Gastroesophageal sphincter (tissue), 3 donors: ENCODE measurements at regions not wholly inside any gene's neighbourhood (a gene's known extent, or its start where the extent isn't known, plus 50 kb on each side); places are given as distances from the start of the nearest gene placed in this dataset.
"Not testable (repeated sequence)": the region's sequence is repeated elsewhere in the genome, so short reads cannot be mapped to it uniquely, and the experiment has no call there.

Experiments
- POLR2A ChIP-seq, 2 donors: fragments of 450-650 bp; IDR thresholded peaks; one replicate each; pipeline ENCODE4 v1.6.1; 2017; ENCODE audit warnings: antibody characterized with exemption in 2 of 2, mild to moderate bottlenecking in 2 of 2, moderate library complexity in 1 of 2
- POLR2AphosphoS5 ChIP-seq: sonication (generic); formaldehyde crosslinking; IDR thresholded peaks from one replicate; pipeline ENCODE4 v1.6.1; 2017; ENCODE audit warnings: antibody characterized with exemption
- TF ChIP-seq, protein P1 (sequence below), 4 experiments: fragments of 200-600 bp in 2 of 4; fragments of 450-650 bp in 2 of 4; sonication (generic) in 1 of 4; IDR thresholded peaks; one replicate each; pipeline ENCODE4 v1.5.1; 2017 to 2019; ENCODE audit warnings: antibody characterized with exemption in 4 of 4, mild to moderate bottlenecking in 2 of 4, moderate library complexity in 2 of 4

DNA sequence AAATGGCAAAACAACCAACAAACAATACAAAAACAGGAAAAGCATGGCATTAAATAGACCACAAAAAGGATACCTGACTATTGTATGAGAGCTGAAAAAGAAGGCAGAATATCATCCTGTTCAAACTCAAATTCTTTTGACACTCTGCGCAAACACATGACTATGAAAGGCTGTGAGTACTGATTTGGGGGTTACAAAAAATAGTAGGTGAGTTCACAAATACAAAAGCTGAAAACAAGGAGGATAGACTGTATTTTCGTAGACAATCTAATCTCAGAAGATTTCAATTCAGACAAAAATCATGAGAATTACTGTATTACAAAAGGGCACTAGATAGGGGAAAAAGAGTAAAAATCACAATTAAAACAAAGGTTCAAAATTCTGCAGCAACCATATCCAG, 142.6 kb upstream of the C1QTNF3 start:
- TF ChIP-seq, protein P1, sequence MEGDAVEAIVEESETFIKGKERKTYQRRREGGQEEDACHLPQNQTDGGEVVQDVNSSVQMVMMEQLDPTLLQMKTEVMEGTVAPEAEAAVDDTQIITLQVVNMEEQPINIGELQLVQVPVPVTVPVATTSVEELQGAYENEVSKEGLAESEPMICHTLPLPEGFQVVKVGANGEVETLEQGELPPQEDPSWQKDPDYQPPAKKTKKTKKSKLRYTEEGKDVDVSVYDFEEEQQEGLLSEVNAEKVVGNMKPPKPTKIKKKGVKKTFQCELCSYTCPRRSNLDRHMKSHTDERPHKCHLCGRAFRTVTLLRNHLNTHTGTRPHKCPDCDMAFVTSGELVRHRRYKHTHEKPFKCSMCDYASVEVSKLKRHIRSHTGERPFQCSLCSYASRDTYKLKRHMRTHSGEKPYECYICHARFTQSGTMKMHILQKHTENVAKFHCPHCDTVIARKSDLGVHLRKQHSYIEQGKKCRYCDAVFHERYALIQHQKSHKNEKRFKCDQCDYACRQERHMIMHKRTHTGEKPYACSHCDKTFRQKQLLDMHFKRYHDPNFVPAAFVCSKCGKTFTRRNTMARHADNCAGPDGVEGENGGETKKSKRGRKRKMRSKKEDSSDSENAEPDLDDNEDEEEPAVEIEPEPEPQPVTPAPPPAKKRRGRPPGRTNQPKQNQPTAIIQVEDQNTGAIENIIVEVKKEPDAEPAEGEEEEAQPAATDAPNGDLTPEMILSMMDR (IDR thresholded peaks at IDR 0.05) = not testable (repeated sequence)
- not testable (repeated sequence) for TF ChIP-seq POLR2AphosphoS5; POLR2A (IDR thresholded peaks at IDR 0.05)
